Lower leg skin (tissue), 4 donors: ENCODE measurements at regions not wholly inside any gene's neighbourhood (a gene's known extent, or its start where the extent isn't known, plus 50 kb on each side); places are given as distances from the start of the nearest gene placed in this dataset.

Source experiments
- DNase-seq, 2 donors: peaks; one replicate each; pipeline ENCODE4 v3.0.0-alpha.2; 2019; ENCODE audit warnings: low spot score in 2 of 2
- H3K4me3 ChIP-seq: fragments of 200-600 bp; sonication (generic); 2 replicates; pipeline ENCODE4 v1.5.1; 2017; ENCODE audit warnings: mild to moderate bottlenecking, low read depth; ENCODE audit not compliant: poor library complexity, severe bottlenecking
- POLR2A ChIP-seq, 2 donors: fragments of 450-650 bp; IDR thresholded peaks; one replicate each; pipeline ENCODE4 v1.6.1; 2016 to 2017; ENCODE audit warnings: antibody characterized with exemption in 2 of 2, mild to moderate bottlenecking in 1 of 2, moderate library complexity in 1 of 2
- WGBS, 2 donors: methylation state at CpG; one replicate each; pipeline ENCODE4 v1.1.5; 2018; 5-methylcytosine and 5-hydroxymethylcytosine counted together
- intact Hi-C: fragments of 100-400 bp; cut with DNase I; formaldehyde crosslinking; loops from one replicate; pipeline ENCODE4 v1.15.0; 2023; ENCODE audit warnings: low total_unique reads
- TF ChIP-seq, protein P1 (sequence below), 3 donors: fragments of 450-650 bp; IDR thresholded peaks; one replicate each; pipeline ENCODE4 v1.5.1; 2016; ENCODE audit warnings: antibody characterized with exemption in 3 of 3, mild to moderate bottlenecking in 3 of 3, moderate library complexity in 2 of 3

DNA sequence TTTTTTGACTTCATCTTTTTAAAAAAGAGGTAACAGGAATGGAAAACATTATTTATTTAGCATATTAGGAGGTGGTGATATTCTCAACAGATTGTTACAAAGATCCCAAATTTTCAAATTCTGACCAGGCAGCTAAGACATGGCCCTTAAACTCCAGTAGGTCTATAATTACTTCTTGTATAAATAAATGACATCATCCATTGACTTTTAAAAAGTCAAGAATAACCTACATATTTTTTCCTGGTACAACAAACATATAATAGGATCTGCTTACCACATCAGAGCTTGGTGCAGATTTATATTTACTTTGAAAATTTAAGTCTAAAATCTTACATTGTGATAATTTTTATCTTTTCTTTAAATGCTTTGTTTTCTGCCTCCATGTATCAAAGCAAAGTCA, 92.2 kb upstream of the TRPM3 start:
- no peak for DNase-seq
- TF ChIP-seq, protein P1, sequence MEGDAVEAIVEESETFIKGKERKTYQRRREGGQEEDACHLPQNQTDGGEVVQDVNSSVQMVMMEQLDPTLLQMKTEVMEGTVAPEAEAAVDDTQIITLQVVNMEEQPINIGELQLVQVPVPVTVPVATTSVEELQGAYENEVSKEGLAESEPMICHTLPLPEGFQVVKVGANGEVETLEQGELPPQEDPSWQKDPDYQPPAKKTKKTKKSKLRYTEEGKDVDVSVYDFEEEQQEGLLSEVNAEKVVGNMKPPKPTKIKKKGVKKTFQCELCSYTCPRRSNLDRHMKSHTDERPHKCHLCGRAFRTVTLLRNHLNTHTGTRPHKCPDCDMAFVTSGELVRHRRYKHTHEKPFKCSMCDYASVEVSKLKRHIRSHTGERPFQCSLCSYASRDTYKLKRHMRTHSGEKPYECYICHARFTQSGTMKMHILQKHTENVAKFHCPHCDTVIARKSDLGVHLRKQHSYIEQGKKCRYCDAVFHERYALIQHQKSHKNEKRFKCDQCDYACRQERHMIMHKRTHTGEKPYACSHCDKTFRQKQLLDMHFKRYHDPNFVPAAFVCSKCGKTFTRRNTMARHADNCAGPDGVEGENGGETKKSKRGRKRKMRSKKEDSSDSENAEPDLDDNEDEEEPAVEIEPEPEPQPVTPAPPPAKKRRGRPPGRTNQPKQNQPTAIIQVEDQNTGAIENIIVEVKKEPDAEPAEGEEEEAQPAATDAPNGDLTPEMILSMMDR (IDR thresholded peaks at IDR 0.05) = no peak
- TF ChIP-seq POLR2A (IDR thresholded peaks at IDR 0.05) = no peak
- intact Hi-C loops = no loop called here
- H3K4me3 ChIP-seq = no peak overlapping the region

DNA sequence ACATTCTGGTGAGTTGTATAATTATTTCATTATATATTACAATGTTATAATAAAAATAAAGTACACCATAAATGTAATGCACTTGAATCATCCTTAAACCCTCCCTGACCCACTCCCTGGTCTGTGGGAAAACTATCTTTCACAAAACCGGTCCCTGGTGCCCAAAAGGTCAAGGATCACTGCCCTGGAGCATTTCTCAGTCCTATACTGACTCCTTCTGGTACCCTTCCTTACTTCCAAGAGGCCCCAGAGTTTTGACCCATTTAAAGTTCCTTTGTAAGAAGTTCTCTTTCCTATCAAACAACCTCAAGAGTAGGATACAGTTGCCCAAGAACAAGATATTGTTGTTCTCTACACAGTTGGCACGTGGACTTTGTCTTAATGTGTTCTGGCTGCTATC, 88.9 kb upstream of the TRPM3 start:
- H3K4me3 ChIP-seq = no peak overlapping the region
- TF ChIP-seq, protein P1 (IDR thresholded peaks at IDR 0.05) = no peak
- TF ChIP-seq POLR2A (IDR thresholded peaks at IDR 0.05) = no peak
- intact Hi-C loops = no loop called here
- 53 to 65% methylated on average over 2 of the region's 2 CpGs for WGBS, 2 donors
- no peak for DNase-seq

DNA sequence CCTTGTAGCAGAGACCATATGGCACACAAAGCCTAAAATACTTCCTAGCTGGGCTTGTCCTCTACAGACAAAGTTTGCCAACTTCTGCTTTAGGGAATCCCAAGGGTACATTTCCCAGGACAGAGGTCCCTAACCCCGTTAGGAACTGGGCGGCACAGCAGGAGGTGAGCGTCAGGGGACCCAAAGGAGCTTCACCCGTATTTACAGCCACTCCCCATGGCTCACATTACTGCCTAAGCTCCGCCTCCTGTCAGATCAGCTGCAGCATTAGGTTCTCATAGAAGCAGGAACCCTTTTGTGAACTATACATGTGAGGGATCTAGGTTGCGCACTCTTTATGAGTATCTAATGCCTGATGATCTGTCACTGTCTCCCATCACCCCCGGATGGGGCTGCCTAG, 88.5 kb upstream of the TRPM3 start:
- H3K4me3 ChIP-seq = no peak overlapping the region
- WGBS, 2 donors = 71 to 83% methylated on average over 7 of the region's 7 CpGs
- DNase-seq = no peak
- TF ChIP-seq, protein P1 (IDR thresholded peaks at IDR 0.05) = no peak
- TF ChIP-seq POLR2A (IDR thresholded peaks at IDR 0.05) = no peak
- intact Hi-C loops = no loop called here

GRCh38 chr9:71202931-71203330, 81.5 kb upstream of the TRPM3 start:
- no peak overlapping the region for H3K4me3 ChIP-seq
- no peak for DNase-seq
- TF ChIP-seq POLR2A (IDR thresholded peaks at IDR 0.05) = no peak
- TF ChIP-seq, protein P1 (IDR thresholded peaks at IDR 0.05) = no peak
- intact Hi-C loops = no loop called here

- no peak for TF ChIP-seq POLR2A (IDR thresholded peaks at IDR 0.05)
- TF ChIP-seq, protein P1 (IDR thresholded peaks at IDR 0.05) = no peak
- no peak for DNase-seq
- WGBS, 2 donors = 75 to 83% methylated on average over 3 of the region's 3 CpGs
- intact Hi-C loops = no loop called here
- no peak overlapping the region for H3K4me3 ChIP-seq
These were observed 70.3 kb upstream of the TRPM3 start for GRCh38 chr9:71191708-71192107.

- DNase-seq = no peak
- no peak for TF ChIP-seq POLR2A (IDR thresholded peaks at IDR 0.05)
- TF ChIP-seq, protein P1 (IDR thresholded peaks at IDR 0.05) = no peak
- intact Hi-C loops = no loop called here
- no peak overlapping the region for H3K4me3 ChIP-seq
- 38 to 41% methylated on average over 3 of the region's 3 CpGs for WGBS, 2 donors
These were observed 61.8 kb upstream of the TRPM3 start for GRCh38 chr9:71183251-71183650.
